Stimulated activated CD4-positive, alpha-beta T cell treated with anti-CD3 and anti-CD28 coated beads, Interleukin-1b, Interleukin-23, amount 100 ng/mL, for 24 hours (primary cell): ENCODE measurements at regions not wholly inside any gene's neighbourhood (a gene's known extent, or its start where the extent isn't known, plus 50 kb on each side); places are given as distances from the start of the nearest gene placed in this dataset.
"Not testable (repeated sequence)": the region's sequence is repeated elsewhere in the genome, so short reads cannot be mapped to it uniquely, and the experiment has no call there.

ENCODE experiments used
- DNase-seq, 4 experiments: peaks; one replicate each; pipeline ENCODE4 v3.0.0-alpha.2; 2020; ENCODE audit warnings: low read depth in 4 of 4, low spot score in 1 of 4

GRCh38 chr9:67635067-67635466 is 223.7 kb upstream of the ANKRD20A1 start:
- not testable (repeated sequence) for DNase-seq

- not testable (repeated sequence) for DNase-seq
Observed at GRCh38 chr9:67611900-67612299, 246.8 kb upstream of the ANKRD20A1 start.

GRCh38 chr9:67609872-67610271 is 248.9 kb upstream of the ANKRD20A1 start:
- DNase-seq = not testable (repeated sequence)

- DNase-seq = not testable (repeated sequence)
Observed at GRCh38 chr9:67609435-67609834, 249.3 kb upstream of the ANKRD20A1 start.

GRCh38 chr9:67605113-67605512 is 253.6 kb upstream of the ANKRD20A1 start:
- not testable (repeated sequence) for DNase-seq

- not testable (repeated sequence) for DNase-seq
Observed at GRCh38 chr9:67603609-67604008, 255.1 kb upstream of the ANKRD20A1 start.

GRCh38 chr9:67592424-67592823 is 266.3 kb upstream of the ANKRD20A1 start:
- DNase-seq = not testable (repeated sequence)

- DNase-seq = not testable (repeated sequence)
Observed at GRCh38 chr9:67555874-67556273, 302.9 kb upstream of the ANKRD20A1 start.

- not testable (repeated sequence) for DNase-seq
Observed at GRCh38 chr9:67550044-67550443, 308.7 kb upstream of the ANKRD20A1 start.

GRCh38 chr9:67529834-67530233 is 328.9 kb upstream of the ANKRD20A1 start:
- DNase-seq = not testable (repeated sequence)

- not testable (repeated sequence) for DNase-seq
Observed at GRCh38 chr9:67516938-67517337, 341.8 kb upstream of the ANKRD20A1 start.

GRCh38 chr9:67514587-67514986 is 344.1 kb upstream of the ANKRD20A1 start:
- DNase-seq = not testable (repeated sequence)

- DNase-seq = not testable (repeated sequence)
Observed at GRCh38 chr9:67503728-67504369, 354.9 kb upstream of the ANKRD20A1 start.

GRCh38 chr9:67492028-67492427 is 366.7 kb upstream of the ANKRD20A1 start:
- DNase-seq = not testable (repeated sequence)

GRCh38 chr9:67477465-67477864 is 381.3 kb upstream of the ANKRD20A1 start:
- not testable (repeated sequence) for DNase-seq

GRCh38 chr9:67470739-67471138 is 388.0 kb upstream of the ANKRD20A1 start:
- not testable (repeated sequence) for DNase-seq

- not testable (repeated sequence) for DNase-seq
Observed at GRCh38 chr9:67468326-67468725, 390.4 kb upstream of the ANKRD20A1 start.

GRCh38 chr9:67461796-67462757 is 396.7 kb upstream of the ANKRD20A1 start:
- not testable (repeated sequence) for DNase-seq

- not testable (repeated sequence) for DNase-seq
Observed at GRCh38 chr9:67452941-67453340, 405.8 kb upstream of the ANKRD20A1 start.

GRCh38 chr9:67442313-67442712 is 416.4 kb upstream of the ANKRD20A1 start:
- DNase-seq = not testable (repeated sequence)

- DNase-seq = not testable (repeated sequence)
Observed at GRCh38 chr9:67437011-67437410, 421.7 kb upstream of the ANKRD20A1 start.

GRCh38 chr9:67424881-67425280 is 432.5 kb upstream of the SPATA31A3 start:
- DNase-seq = not testable (repeated sequence)
